Kidney epithelial cell (primary cell): ENCODE measurements at regions not wholly inside any gene's neighbourhood (a gene's known extent, or its start where the extent isn't known, plus 50 kb on each side); places are given as distances from the start of the nearest gene placed in this dataset.

Source experiments
- DNase-seq: peaks from one replicate; pipeline ENCODE4 v3.0.0-alpha.2; 2010; ENCODE audit warnings: low read depth
- H3K27me3 ChIP-seq: 2 replicates; pipeline ENCODE4 v1.6.0; 2011; ENCODE audit warnings: low read length; ENCODE audit not compliant: control insufficient read depth, insufficient read depth
- H3K36me3 ChIP-seq: 2 replicates; pipeline ENCODE4 v1.5.1; 2011; ENCODE audit warnings: low read length; ENCODE audit not compliant: control insufficient read depth, insufficient read depth
- H3K4me3 ChIP-seq: 2 replicates; pipeline ENCODE4 v1.5.1; 2011; ENCODE audit warnings: low read depth, mild to moderate bottlenecking, control low read depth, low read length
- TF ChIP-seq, protein P1 (sequence below): IDR thresholded peaks from 2 replicates; pipeline ENCODE4 v1.5.1; 2011; ENCODE audit warnings: mild to moderate bottlenecking, moderate library complexity, low read length, control low read depth, inconsistent platforms; ENCODE audit not compliant: insufficient read depth, poor library complexity, severe bottlenecking

DNA sequence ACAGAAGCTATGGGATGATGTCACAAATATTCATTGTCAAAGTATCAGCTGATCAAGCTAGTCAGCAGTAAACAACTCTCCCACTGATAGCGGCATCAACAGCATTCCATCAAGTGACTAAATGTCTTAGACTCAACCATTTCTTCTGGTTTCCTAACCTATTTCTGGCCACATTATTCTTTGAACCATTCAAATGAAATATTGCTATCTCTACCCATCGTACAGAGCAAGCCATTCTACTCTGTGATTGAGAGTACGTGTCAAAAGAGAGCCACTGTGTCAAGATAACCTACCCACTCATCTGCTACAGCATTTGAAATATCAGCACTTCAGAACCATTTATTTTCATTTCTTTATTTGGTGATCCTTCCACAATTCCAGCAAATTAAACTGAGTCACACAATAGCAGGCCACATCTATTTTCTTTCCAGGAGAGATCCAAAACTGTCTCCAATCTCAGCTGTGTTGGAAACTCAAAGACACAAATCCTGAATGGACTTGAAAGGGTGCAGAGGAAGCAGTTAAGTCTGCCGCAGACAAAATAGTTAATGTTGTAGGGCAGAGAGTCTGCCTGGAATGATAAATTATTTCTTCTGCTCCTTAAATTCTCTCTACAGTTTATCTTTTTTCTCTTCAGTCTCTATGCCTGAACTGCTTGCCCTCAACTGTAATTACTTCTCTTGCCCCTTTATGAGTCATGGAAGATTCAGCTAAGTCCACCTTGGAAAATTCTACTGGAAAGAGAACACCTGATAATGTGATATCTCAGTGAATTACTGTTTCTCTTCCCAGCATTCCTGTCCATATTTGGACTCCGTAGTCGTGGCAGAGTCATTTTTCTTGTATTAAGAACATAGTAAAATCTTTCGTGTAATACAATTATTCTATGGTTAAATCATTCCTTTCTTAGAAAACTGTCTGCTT lies 364.8 kb downstream of the PDGFC start:
- Histone ChIP-seq H3K27me3 (no peaks in the 10 kb centered on the region), H3K36me3 (no peaks in the 10 kb centered on the region), H3K4me3 (no peak overlapping the region)
- TF ChIP-seq, protein P1, sequence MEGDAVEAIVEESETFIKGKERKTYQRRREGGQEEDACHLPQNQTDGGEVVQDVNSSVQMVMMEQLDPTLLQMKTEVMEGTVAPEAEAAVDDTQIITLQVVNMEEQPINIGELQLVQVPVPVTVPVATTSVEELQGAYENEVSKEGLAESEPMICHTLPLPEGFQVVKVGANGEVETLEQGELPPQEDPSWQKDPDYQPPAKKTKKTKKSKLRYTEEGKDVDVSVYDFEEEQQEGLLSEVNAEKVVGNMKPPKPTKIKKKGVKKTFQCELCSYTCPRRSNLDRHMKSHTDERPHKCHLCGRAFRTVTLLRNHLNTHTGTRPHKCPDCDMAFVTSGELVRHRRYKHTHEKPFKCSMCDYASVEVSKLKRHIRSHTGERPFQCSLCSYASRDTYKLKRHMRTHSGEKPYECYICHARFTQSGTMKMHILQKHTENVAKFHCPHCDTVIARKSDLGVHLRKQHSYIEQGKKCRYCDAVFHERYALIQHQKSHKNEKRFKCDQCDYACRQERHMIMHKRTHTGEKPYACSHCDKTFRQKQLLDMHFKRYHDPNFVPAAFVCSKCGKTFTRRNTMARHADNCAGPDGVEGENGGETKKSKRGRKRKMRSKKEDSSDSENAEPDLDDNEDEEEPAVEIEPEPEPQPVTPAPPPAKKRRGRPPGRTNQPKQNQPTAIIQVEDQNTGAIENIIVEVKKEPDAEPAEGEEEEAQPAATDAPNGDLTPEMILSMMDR = no peak
- no peak for DNase-seq

DNA sequence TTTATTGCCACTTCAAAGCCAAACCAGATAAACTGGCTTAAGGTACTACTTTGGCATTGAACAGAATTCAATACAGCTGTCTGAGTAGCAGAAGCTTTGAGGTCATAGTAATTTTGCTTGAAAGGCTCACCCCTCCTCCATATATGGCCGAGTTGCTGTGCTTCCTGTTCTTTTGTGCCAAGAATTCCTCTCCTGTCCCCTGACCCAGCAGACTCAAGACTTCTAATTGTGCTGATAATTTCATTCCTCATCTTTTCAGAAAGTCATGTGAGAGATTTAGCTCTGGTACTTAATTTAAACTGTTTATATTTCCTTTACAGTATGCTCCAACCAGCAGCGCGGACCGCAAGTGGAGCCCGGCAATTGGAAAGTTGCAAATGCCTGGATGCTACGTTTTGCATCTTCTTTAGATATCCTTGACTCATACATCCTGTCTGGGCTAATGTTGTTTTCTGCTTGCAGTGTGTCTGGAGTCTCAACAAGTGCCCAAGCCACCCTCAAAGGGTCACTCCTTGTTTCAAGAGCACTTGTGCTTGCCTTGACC lies 373.4 kb downstream of the PDGFC start:
- no peaks in the 10 kb centered on the region for H3K36me3 ChIP-seq
- H3K4me3 ChIP-seq = no peak overlapping the region
- no peak for DNase-seq
- H3K27me3 ChIP-seq = no peaks in the 10 kb centered on the region
- TF ChIP-seq, protein P1 = no peak

DNA sequence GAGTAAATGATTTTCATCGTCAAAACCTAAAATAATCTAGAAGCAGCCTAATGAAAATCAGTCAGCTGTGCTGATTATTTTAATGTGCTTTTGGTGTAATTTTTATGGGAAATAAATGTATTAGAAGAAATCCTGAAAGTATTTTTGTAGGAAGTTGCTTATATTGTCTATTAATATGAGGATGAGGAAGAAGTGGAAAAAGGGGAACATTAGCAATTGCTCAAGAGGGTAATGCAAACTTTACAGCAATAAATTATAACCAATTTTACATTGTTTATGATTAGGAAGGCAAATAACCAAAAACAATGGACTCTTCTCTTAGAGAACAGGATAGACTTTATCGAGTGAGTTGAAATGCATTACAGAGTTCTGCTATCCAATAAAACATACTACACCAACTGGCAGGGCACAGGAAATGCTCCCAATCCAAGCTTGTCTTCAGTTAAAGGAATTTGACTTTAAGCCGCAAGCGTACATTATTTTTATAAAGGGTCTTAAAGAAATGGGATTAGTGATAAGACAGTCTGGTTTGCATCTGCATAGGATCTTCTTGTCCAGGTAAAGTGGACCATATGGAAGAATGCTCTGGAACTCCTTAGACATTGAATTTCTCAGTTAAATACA lies 374.8 kb downstream of the PDGFC start:
- TF ChIP-seq, protein P1 = no peak
- no peak overlapping the region for H3K4me3 ChIP-seq
- DNase-seq = no peak

DNA sequence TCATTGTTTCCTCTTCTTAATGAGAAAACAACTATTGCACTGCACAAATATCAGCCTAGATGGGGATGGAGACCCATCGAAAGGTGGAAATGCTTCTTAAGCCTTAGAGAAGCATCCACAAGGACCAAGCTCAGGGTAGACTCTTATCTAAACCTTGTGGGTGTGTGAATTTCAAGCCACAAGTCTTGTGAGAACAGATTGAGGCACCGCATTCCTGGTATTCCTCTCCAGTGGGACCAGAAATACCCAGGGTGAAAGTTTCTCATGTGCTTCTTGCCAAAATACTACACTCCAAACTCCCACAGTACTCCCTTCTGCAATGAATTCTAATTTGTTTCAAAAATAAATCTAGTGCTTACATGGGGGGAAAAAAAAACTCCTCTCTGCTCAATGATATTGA lies 375.6 kb downstream of the PDGFC start:
- TF ChIP-seq, protein P1 = no peak
- Histone ChIP-seq H3K27me3 (no peaks in the 10 kb centered on the region), H3K4me3 (no peak overlapping the region), H3K36me3 (no peaks in the 10 kb centered on the region)
- DNase-seq = no peak

More for the DNA sequence above, 374.8 kb downstream of the PDGFC start:
- Histone ChIP-seq H3K36me3 (no peaks in the 10 kb centered on the region), H3K27me3 (no peaks in the 10 kb centered on the region)

DNA sequence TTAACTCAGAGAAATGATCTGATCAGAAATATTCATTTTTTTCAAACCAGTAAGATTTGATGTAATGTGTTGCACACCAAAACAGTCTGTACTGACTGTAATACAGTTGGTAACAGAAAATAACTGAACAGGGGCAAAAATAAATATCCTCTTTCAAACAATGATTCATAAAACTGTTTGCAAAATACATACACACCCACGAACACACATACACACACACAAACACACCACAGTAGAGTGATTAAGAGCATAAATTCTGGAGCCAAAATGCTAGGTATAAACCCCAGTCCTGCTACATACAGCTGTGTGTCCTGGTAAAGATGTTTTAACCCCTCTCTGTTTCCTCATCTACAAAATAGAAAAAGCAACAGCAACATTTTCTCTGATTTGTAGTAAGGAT lies 376.6 kb downstream of the PDGFC start:
- TF ChIP-seq, protein P1 = no peak
- no peak overlapping the region for H3K4me3 ChIP-seq
- H3K36me3 ChIP-seq = no peaks in the 10 kb centered on the region
- DNase-seq = no peak
- no peaks in the 10 kb centered on the region for H3K27me3 ChIP-seq
